WTC11 (cell line): ENCODE measurements at regions not wholly inside any gene's neighbourhood (a gene's known extent, or its start where the extent isn't known, plus 50 kb on each side); places are given as distances from the start of the nearest gene placed in this dataset.

Experiments used
- ATAC-seq: fragments of 200-7000 bp; cut with Tn5 transposase; 2 replicates; pipeline ENCODE4 v1.10.0; 2021; ENCODE audit warnings: mild to moderate bottlenecking, moderate library complexity
- CTCF ChIA-PET: fragments of 300-600 bp; sonication (Branson Sonifier 250); formaldehyde crosslinking; loops from one replicate; lab custom pipeline; 2021; ENCODE audit warnings: antibody characterized with exemption; lab: Charles Lee
- POLR2A ChIA-PET: fragments of 350-600 bp; sonication (Branson Sonifier 250); formaldehyde crosslinking; loops from one replicate; lab custom pipeline; 2021; ENCODE audit warnings: antibody characterized with exemption; lab: Charles Lee
- DNase-seq: peaks from one replicate; pipeline ENCODE4 v3.0.0; 2021; ENCODE audit warnings: low spot score
- H3K27ac Mint-ChIP-seq: 2 replicates; pipeline ENCODE4 v1.8.0; 2021; ENCODE audit warnings: mixed read lengths
- H3K27me3 Mint-ChIP-seq: 2 replicates; pipeline ENCODE4 v1.8.0; 2021; ENCODE audit warnings: low read depth, mild to moderate bottlenecking, moderate library complexity, mixed read lengths
- H3K36me3 Mint-ChIP-seq: 2 replicates; pipeline ENCODE4 v1.8.0; 2021; ENCODE audit warnings: mixed read lengths
- H3K4me1 Mint-ChIP-seq: 2 replicates; pipeline ENCODE4 v1.8.0; 2022; ENCODE audit warnings: mixed read lengths
- H3K4me3 Mint-ChIP-seq: 2 replicates; pipeline ENCODE4 v1.8.0; 2021; ENCODE audit warnings: mild to moderate bottlenecking, moderate library complexity, mixed read lengths
- H3K9me3 Mint-ChIP-seq: 2 replicates; pipeline ENCODE4 v1.8.0; 2021; ENCODE audit warnings: mixed read lengths
- JAZF1 ChIP-seq: fragments of 250-450 bp; sonication (Bioruptor Pico); IDR thresholded peaks from 2 replicates; pipeline ENCODE4 v1.9.0; 2021; ENCODE audit warnings: moderate library complexity, mild to moderate bottlenecking, inconsistent platforms
- JUN ChIP-seq: sonication (generic); formaldehyde crosslinking; IDR thresholded peaks from 2 replicates; pipeline ENCODE4 v1.8.0; 2023; ENCODE audit warnings: mild to moderate bottlenecking, missing genetic modification reagents
- TCF7 ChIP-seq: sonication (generic); formaldehyde crosslinking; IDR thresholded peaks from 2 replicates; pipeline ENCODE4 v1.8.0; 2022; ENCODE audit warnings: mild to moderate bottlenecking, low read depth, missing genetic modification reagents, moderate library complexity
- TP53 ChIP-seq: sonication (generic); formaldehyde crosslinking; IDR thresholded peaks from 2 replicates; pipeline ENCODE4 v1.8.1; 2023; ENCODE audit warnings: mild to moderate bottlenecking, missing genetic modification reagents
- ZNF121 ChIP-seq: sonication (generic); formaldehyde crosslinking; IDR thresholded peaks from 2 replicates; pipeline ENCODE4 v1.8.0; 2023; ENCODE audit warnings: missing genetic modification reagents
- ZNF416 ChIP-seq: fragments of 250-450 bp; sonication (Bioruptor Pico); IDR thresholded peaks from 2 replicates; pipeline ENCODE4 v1.9.0; 2021; ENCODE audit warnings: mild to moderate bottlenecking, inconsistent platforms
- TF ChIP-seq, protein P1 (sequence below): sonication (generic); formaldehyde crosslinking; IDR thresholded peaks from 2 replicates; pipeline ENCODE4 v1.8.1; 2022; ENCODE audit warnings: missing genetic modification reagents, borderline replicate concordance
- TF ChIP-seq, protein P2 (sequence below): fragments of 250-450 bp; sonication (Bioruptor Pico); IDR thresholded peaks from 2 replicates; pipeline ENCODE4 v1.9.0; 2021; ENCODE audit warnings: moderate library complexity, mild to moderate bottlenecking, inconsistent platforms, borderline replicate concordance
- TF ChIP-seq, protein P3 (sequence below): sonication (generic); formaldehyde crosslinking; IDR thresholded peaks from 2 replicates; pipeline ENCODE4 v1.8.1; 2022; ENCODE audit warnings: mild to moderate bottlenecking, missing genetic modification reagents, moderate library complexity, borderline replicate concordance
- TF ChIP-seq, protein P4 (sequence below): sonication (generic); formaldehyde crosslinking; conservative IDR thresholded peaks from 2 replicates; pipeline ENCODE4 v1.8.1; 2022; ENCODE audit warnings: mild to moderate bottlenecking, missing genetic modification reagents
- TF ChIP-seq, protein P5 (sequence below): sonication (generic); formaldehyde crosslinking; IDR thresholded peaks from 2 replicates; pipeline ENCODE4 v1.8.0; 2022; ENCODE audit warnings: mild to moderate bottlenecking, missing genetic modification reagents
- TF ChIP-seq, protein P6 (sequence below): fragments of 250-450 bp; sonication (Bioruptor Pico); IDR thresholded peaks from 2 replicates; pipeline ENCODE4 v2.1.2; 2022; ENCODE audit warnings: mild to moderate bottlenecking, moderate library complexity
- TF ChIP-seq, protein P7 (sequence below): fragments of 250-450 bp; sonication (Bioruptor Pico); conservative IDR thresholded peaks from 2 replicates; pipeline ENCODE4 v1.9.0; 2021; ENCODE audit warnings: mild to moderate bottlenecking
- TF ChIP-seq, protein P8 (sequence below): sonication (generic); formaldehyde crosslinking; IDR thresholded peaks from 2 replicates; pipeline ENCODE4 v1.8.1; 2023; ENCODE audit warnings: mild to moderate bottlenecking, missing genetic modification reagents, moderate library complexity
- TF ChIP-seq, protein P9 (sequence below): sonication (generic); formaldehyde crosslinking; IDR thresholded peaks from 2 replicates; pipeline ENCODE4 v1.8.0; 2023; ENCODE audit warnings: missing genetic modification reagents, mild to moderate bottlenecking, borderline replicate concordance
- TF ChIP-seq, protein P10 (sequence below): fragments of 250-450 bp; sonication (Bioruptor Pico); IDR thresholded peaks from 2 replicates; pipeline ENCODE4 v1.9.0; 2021; ENCODE audit warnings: mild to moderate bottlenecking, borderline replicate concordance

DNA sequence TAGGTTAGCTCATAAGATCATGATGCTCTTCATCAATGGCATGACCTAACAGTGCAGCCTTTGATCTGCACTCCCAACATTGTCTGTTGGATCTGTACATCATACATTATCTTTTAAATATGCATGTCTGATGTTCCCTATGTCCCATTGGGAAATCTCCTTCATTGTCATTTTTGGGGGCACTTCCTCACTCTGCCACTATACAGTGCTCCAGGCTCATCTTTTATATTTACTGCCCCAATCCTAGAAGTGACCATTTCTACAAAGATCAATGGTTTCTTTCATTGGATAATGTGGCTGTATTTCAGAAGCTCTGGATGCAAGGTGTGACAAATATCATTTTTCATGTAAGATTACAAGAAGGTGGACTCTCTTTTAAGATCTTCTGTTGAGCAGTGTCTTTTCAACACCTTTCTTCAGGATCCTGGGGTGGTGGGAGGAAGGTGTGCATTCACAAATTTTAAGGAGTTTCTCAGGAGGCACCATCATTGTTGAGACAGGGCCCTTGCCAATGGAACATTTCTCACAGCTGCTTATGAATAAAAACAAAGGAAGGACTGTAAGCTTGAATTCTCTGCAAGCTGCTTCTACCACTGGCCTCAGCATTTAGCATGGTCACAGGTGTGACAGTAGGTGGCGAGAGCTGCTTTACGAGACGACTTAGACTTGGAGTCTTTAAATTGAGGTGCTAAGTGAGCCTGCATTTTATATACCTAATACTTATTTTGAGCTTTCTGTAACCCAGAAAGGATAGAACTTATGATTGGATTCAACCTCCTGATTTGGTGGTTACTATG, 403.0 kb downstream of the LMO7 start (continued):
- TF ChIP-seq, protein P1, sequence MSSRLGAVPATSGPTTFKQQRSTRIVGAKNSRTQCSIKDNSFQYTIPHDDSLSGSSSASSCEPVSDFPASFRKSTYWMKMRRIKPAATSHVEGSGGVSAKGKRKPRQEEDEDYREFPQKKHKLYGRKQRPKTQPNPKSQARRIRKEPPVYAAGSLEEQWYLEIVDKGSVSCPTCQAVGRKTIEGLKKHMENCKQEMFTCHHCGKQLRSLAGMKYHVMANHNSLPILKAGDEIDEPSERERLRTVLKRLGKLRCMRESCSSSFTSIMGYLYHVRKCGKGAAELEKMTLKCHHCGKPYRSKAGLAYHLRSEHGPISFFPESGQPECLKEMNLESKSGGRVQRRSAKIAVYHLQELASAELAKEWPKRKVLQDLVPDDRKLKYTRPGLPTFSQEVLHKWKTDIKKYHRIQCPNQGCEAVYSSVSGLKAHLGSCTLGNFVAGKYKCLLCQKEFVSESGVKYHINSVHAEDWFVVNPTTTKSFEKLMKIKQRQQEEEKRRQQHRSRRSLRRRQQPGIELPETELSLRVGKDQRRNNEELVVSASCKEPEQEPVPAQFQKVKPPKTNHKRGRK (CRISPR knock-in tag): no peak

DNA sequence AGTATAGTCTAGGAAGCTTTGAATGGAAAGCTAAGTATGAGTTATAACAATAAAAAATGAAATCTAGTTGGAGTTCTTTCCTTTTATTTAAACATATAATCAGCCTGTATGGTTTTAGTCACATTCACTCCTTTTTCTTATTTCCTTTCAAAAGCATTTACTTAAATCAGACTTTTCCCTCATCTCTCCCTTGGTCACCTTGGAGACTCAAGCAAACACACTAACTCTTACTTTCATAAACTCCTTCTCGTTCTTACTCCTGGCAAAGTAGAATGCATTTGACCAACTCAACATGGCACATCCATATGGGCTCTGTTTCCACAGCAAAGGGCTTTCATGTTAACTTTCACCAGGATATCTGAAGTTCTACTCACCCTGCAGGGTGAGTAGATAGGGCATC, 400.0 kb downstream of the LMO7 start:
- ATAC-seq: no peak
- Mint-ChIP-seq H3K9me3 (no peaks in the 10 kb centered on the region), H3K36me3 (no peaks in the 10 kb centered on the region), H3K4me1 (peaks cover 4% of the 10 kb centered on the region), H3K27me3 (no peaks in the 10 kb centered on the region), H3K27ac (no peak overlapping the region), H3K4me3 (no peak overlapping the region)
- ChIA-PET CTCF (no interaction called here), POLR2A (no interaction called here)
- no peak for DNase-seq
- TF ChIP-seq, protein P2, sequence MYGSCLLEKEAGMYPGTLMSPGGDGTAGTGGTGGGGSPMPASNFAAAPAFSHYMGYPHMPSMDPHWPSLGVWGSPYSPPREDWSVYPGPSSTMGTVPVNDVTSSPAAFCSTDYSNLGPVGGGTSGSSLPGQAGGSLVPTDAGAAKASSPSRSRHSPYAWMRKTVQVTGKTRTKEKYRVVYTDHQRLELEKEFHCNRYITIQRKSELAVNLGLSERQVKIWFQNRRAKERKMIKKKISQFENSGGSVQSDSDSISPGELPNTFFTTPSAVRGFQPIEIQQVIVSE: no peak
- no peak for TF ChIP-seq ZNF416 (CRISPR knock-in tag)
- TF ChIP-seq, protein P3, sequence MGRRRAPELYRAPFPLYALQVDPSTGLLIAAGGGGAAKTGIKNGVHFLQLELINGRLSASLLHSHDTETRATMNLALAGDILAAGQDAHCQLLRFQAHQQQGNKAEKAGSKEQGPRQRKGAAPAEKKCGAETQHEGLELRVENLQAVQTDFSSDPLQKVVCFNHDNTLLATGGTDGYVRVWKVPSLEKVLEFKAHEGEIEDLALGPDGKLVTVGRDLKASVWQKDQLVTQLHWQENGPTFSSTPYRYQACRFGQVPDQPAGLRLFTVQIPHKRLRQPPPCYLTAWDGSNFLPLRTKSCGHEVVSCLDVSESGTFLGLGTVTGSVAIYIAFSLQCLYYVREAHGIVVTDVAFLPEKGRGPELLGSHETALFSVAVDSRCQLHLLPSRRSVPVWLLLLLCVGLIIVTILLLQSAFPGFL: no peak
- TF ChIP-seq, protein P4, sequence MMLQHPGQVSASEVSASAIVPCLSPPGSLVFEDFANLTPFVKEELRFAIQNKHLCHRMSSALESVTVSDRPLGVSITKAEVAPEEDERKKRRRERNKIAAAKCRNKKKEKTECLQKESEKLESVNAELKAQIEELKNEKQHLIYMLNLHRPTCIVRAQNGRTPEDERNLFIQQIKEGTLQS (CRISPR knock-in tag): no peak
- no peak for TF ChIP-seq TP53 (CRISPR knock-in tag)
- no peak for TF ChIP-seq TCF7
- TF ChIP-seq JUN (CRISPR knock-in tag): no peak
- TF ChIP-seq JAZF1 (CRISPR knock-in tag): no peak
- TF ChIP-seq, protein P5, sequence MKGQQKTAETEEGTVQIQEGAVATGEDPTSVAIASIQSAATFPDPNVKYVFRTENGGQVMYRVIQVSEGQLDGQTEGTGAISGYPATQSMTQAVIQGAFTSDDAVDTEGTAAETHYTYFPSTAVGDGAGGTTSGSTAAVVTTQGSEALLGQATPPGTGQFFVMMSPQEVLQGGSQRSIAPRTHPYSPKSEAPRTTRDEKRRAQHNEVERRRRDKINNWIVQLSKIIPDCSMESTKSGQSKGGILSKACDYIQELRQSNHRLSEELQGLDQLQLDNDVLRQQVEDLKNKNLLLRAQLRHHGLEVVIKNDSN: no peak
- TF ChIP-seq, protein P6, sequence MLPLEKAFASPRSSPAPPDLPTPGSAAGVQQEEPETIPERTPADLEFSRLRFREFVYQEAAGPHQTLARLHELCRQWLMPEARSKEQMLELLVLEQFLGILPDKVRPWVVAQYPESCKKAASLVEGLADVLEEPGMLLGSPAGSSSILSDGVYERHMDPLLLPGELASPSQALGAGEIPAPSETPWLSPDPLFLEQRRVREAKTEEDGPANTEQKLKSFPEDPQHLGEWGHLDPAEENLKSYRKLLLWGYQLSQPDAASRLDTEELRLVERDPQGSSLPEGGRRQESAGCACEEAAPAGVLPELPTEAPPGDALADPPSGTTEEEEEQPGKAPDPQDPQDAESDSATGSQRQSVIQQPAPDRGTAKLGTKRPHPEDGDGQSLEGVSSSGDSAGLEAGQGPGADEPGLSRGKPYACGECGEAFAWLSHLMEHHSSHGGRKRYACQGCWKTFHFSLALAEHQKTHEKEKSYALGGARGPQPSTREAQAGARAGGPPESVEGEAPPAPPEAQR (CRISPR knock-in tag): no peak
- TF ChIP-seq, protein P7, sequence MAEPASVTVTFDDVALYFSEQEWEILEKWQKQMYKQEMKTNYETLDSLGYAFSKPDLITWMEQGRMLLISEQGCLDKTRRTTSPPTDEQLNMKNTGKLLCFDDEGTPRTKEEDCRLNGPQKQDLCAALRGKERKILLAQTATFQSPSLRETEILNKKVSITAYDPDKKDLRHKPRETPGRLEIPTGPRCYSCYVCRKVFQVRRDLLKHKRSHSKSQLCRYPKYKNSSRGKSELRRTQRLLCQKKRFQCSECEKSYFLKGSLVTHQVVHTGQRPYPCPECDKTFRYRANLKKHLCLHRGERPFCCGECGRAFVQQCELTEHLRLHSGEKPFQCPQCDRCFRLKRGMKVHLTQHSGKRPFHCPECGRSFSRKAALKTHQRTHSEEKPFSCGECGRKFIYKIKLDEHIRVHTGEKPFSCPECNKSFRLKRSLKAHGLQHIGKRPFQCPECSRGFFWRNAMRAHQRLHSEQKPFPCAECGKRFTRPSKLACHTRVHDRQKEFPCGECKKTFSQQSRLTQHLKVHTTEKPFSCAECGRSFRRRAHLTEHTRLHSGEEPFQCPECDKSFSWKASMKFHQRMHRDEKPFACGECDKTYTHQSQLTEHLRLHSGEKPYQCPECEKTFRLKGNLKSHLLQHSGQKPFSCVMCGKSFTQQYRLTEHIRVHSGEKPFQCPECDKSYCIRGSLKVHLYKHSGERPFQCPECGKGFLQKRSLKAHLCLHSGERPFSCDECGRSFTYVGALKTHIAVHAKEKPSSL (CRISPR knock-in tag): no peak
- TF ChIP-seq, protein P8, sequence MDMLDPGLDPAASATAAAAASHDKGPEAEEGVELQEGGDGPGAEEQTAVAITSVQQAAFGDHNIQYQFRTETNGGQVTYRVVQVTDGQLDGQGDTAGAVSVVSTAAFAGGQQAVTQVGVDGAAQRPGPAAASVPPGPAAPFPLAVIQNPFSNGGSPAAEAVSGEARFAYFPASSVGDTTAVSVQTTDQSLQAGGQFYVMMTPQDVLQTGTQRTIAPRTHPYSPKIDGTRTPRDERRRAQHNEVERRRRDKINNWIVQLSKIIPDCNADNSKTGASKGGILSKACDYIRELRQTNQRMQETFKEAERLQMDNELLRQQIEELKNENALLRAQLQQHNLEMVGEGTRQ (CRISPR knock-in tag): no peak
- TF ChIP-seq, protein P9, sequence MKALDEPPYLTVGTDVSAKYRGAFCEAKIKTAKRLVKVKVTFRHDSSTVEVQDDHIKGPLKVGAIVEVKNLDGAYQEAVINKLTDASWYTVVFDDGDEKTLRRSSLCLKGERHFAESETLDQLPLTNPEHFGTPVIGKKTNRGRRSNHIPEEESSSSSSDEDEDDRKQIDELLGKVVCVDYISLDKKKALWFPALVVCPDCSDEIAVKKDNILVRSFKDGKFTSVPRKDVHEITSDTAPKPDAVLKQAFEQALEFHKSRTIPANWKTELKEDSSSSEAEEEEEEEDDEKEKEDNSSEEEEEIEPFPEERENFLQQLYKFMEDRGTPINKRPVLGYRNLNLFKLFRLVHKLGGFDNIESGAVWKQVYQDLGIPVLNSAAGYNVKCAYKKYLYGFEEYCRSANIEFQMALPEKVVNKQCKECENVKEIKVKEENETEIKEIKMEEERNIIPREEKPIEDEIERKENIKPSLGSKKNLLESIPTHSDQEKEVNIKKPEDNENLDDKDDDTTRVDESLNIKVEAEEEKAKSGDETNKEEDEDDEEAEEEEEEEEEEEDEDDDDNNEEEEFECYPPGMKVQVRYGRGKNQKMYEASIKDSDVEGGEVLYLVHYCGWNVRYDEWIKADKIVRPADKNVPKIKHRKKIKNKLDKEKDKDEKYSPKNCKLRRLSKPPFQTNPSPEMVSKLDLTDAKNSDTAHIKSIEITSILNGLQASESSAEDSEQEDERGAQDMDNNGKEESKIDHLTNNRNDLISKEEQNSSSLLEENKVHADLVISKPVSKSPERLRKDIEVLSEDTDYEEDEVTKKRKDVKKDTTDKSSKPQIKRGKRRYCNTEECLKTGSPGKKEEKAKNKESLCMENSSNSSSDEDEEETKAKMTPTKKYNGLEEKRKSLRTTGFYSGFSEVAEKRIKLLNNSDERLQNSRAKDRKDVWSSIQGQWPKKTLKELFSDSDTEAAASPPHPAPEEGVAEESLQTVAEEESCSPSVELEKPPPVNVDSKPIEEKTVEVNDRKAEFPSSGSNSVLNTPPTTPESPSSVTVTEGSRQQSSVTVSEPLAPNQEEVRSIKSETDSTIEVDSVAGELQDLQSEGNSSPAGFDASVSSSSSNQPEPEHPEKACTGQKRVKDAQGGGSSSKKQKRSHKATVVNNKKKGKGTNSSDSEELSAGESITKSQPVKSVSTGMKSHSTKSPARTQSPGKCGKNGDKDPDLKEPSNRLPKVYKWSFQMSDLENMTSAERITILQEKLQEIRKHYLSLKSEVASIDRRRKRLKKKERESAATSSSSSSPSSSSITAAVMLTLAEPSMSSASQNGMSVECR (CRISPR knock-in tag): no peak
- TF ChIP-seq, protein P10, sequence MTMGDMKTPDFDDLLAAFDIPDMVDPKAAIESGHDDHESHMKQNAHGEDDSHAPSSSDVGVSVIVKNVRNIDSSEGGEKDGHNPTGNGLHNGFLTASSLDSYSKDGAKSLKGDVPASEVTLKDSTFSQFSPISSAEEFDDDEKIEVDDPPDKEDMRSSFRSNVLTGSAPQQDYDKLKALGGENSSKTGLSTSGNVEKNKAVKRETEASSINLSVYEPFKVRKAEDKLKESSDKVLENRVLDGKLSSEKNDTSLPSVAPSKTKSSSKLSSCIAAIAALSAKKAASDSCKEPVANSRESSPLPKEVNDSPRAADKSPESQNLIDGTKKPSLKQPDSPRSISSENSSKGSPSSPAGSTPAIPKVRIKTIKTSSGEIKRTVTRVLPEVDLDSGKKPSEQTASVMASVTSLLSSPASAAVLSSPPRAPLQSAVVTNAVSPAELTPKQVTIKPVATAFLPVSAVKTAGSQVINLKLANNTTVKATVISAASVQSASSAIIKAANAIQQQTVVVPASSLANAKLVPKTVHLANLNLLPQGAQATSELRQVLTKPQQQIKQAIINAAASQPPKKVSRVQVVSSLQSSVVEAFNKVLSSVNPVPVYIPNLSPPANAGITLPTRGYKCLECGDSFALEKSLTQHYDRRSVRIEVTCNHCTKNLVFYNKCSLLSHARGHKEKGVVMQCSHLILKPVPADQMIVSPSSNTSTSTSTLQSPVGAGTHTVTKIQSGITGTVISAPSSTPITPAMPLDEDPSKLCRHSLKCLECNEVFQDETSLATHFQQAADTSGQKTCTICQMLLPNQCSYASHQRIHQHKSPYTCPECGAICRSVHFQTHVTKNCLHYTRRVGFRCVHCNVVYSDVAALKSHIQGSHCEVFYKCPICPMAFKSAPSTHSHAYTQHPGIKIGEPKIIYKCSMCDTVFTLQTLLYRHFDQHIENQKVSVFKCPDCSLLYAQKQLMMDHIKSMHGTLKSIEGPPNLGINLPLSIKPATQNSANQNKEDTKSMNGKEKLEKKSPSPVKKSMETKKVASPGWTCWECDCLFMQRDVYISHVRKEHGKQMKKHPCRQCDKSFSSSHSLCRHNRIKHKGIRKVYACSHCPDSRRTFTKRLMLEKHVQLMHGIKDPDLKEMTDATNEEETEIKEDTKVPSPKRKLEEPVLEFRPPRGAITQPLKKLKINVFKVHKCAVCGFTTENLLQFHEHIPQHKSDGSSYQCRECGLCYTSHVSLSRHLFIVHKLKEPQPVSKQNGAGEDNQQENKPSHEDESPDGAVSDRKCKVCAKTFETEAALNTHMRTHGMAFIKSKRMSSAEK: no peak
- TF ChIP-seq ZNF121 (CRISPR knock-in tag): no peak
